CD4-positive, alpha-beta memory T cell (primary cell): ENCODE measurements at regions not wholly inside any gene's neighbourhood (a gene's known extent, or its start where the extent isn't known, plus 50 kb on each side); places are given as distances from the start of the nearest gene placed in this dataset.

Experiments
- CTCF ChIA-PET: fragments of 350-600 bp; sonication (Branson Sonifier 250); formaldehyde crosslinking; loops from one replicate; lab custom pipeline; 2021; ENCODE audit warnings: inconsistent platforms; ENCODE audit not compliant: partially characterized antibody; lab: Charles Lee
- POLR2A ChIA-PET: fragments of 350-600 bp; sonication (Branson Sonifier 250); formaldehyde crosslinking; loops from one replicate; lab custom pipeline; 2021; ENCODE audit not compliant: partially characterized antibody; lab: Charles Lee
- DNase-seq, 5 donors: peaks; one replicate each; pipeline versions ENCODE4 v3.0.0 to v3.0.0-alpha.2; 2020 to 2022; ENCODE audit warnings: mixed read lengths in 1 of 5
- H3K27ac ChIP-seq: one replicate; pipeline ENCODE4 v1.7.0; 2013; ENCODE audit warnings: low read depth, low read length
- H3K27me3 ChIP-seq: 2 replicates; pipeline ENCODE4 v1.7.0; 2013; ENCODE audit warnings: mild to moderate bottlenecking, low read length, moderate library complexity; ENCODE audit not compliant: insufficient read depth
- H3K36me3 ChIP-seq: 2 replicates; pipeline ENCODE4 v1.7.0; 2013; ENCODE audit warnings: mild to moderate bottlenecking, low read length, moderate library complexity; ENCODE audit not compliant: insufficient read depth
- H3K4me1 ChIP-seq: 2 replicates; pipeline ENCODE4 v1.7.0; 2013; ENCODE audit warnings: mild to moderate bottlenecking, low read length, moderate library complexity; ENCODE audit not compliant: insufficient read depth
- H3K4me3 ChIP-seq, 2 donors: one replicate each; pipeline ENCODE4 v1.7.0; 2013; ENCODE audit warnings: low read length in 2 of 2, mild to moderate bottlenecking in 1 of 2
- H3K9me3 ChIP-seq, 2 donors: one replicate each; pipeline ENCODE4 v1.7.0; 2013; ENCODE audit warnings: low read length in 2 of 2, control low read depth in 1 of 2; ENCODE audit not compliant: control insufficient read depth in 1 of 2
- H3K27ac Mint-ChIP-seq, 7 donors: one replicate each; pipeline ENCODE4 v1.8.0; 2020 to 2021; ENCODE audit warnings: mixed read lengths in 7 of 7, mild to moderate bottlenecking in 6 of 7, inconsistent platforms in 3 of 7, moderate library complexity in 3 of 7
- H3K27me3 Mint-ChIP-seq, 2 donors: one replicate each; pipeline ENCODE4 v1.8.0; 2020 to 2021; ENCODE audit warnings: mixed read lengths in 2 of 2
- H3K36me3 Mint-ChIP-seq, 2 donors: one replicate each; pipeline ENCODE4 v1.8.0; 2020 to 2021; ENCODE audit warnings: mixed read lengths in 2 of 2, inconsistent platforms in 1 of 2, mild to moderate bottlenecking in 1 of 2
- H3K4me1 Mint-ChIP-seq, 4 donors: one replicate each; pipeline ENCODE4 v1.8.0; 2020 to 2021; ENCODE audit warnings: mixed read lengths in 4 of 4, mild to moderate bottlenecking in 1 of 4
- H3K4me3 Mint-ChIP-seq, 8 donors: one replicate each; pipeline ENCODE4 v1.8.0; 2020 to 2021; ENCODE audit warnings: mixed read lengths in 8 of 8, mild to moderate bottlenecking in 7 of 8, moderate library complexity in 6 of 8, inconsistent platforms in 3 of 8
- H3K9me3 Mint-ChIP-seq, 8 donors: one replicate each; pipeline ENCODE4 v1.8.0; 2020 to 2021; ENCODE audit warnings: mixed read lengths in 8 of 8, mild to moderate bottlenecking in 5 of 8, inconsistent platforms in 3 of 8, moderate library complexity in 1 of 8
- intact Hi-C: fragments of 100-400 bp; cut with micrococcal nuclease; formaldehyde crosslinking; loops from one replicate; pipeline ENCODE4 v1.15.1; 2023

DNA sequence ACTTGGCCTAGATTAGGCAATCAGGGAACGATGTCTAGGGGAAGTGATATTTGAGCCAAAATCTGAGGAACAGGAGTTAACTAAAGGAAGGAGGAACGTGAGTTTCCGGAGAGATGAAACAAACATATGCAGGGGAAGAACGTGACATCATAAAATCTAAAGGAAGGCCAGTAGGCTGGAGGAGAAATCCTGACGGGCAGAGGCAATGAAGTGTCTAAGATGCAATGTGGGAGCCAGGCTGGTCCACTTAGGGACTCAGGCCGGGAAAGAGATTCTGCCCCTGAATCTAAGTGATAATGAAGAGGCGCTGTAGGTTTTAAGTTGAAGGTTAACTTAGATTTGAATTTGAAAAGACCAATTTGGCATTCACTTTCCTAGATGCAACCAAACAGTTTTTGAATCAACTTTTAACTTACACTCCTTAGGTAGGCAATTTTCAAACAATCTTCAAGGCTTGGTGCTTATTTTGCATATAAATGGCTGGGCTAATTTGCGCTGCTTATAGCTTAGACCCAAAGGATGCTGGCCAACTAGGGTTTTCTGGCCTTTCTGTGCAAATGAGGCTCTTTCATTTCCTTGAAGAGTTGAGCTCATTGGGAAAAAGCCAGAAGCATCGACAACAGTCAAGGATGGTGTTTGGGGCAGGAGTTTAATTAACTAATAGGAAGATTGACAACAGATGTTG lies 221.7 kb downstream of the SOX11 start:
- Histone ChIP-seq H3K27ac (no peak overlapping the region), H3K36me3 (no peaks in the 10 kb centered on the region), H3K9me3 (no peaks in the 10 kb centered on the region), H3K27me3 (no peaks in the 10 kb centered on the region), H3K4me1 (no peaks in the 10 kb centered on the region), H3K4me3 (no peak overlapping the region)
- peaks cover under 1 to 9% (median 4%) of the 10 kb centered on the region in 8 donors for H3K9me3 Mint-ChIP-seq
- CTCF ChIA-PET = interaction anchor here (1.1 to 1.2 kb wide), 2 partner anchors 11 to 13 kb away, joined by 3 read pairs; no protein-coding TSS in a partner anchor
- POLR2A ChIA-PET = no interaction called here
- no peak overlapping the region for H3K27ac Mint-ChIP-seq
- intact Hi-C loops = no loop called here
- DNase-seq = no peak
- no peaks in the 10 kb centered on the region for H3K27me3 Mint-ChIP-seq
- H3K4me3 Mint-ChIP-seq = no peak overlapping the region
- H3K4me1 Mint-ChIP-seq = no peaks in the 10 kb centered on the region
- no peaks in the 10 kb centered on the region for H3K36me3 Mint-ChIP-seq

- ChIA-PET POLR2A (no interaction called here), CTCF (interaction anchor here (1.1 to 1.2 kb wide), 2 partner anchors 12 to 14 kb away, joined by 3 read pairs; no protein-coding TSS in a partner anchor)
- DNase-seq = no peak
- Mint-ChIP-seq H3K9me3 (peaks cover 3 to 12% (median 5%) of the 10 kb centered on the region in 8 donors), H3K4me1 (no peaks in the 10 kb centered on the region), H3K36me3 (no peaks in the 10 kb centered on the region), H3K27ac (no peak overlapping the region), H3K27me3 (no peaks in the 10 kb centered on the region), H3K4me3 (no peak overlapping the region)
- Histone ChIP-seq H3K27me3 (no peaks in the 10 kb centered on the region), H3K27ac (no peak overlapping the region), H3K9me3 (no peaks in the 10 kb centered on the region), H3K4me1 (no peaks in the 10 kb centered on the region), H3K36me3 (no peaks in the 10 kb centered on the region), H3K4me3 (no peak overlapping the region)
- intact Hi-C loops = no loop called here
Measured at GRCh38 chr2:5914811-5915611, 222.8 kb downstream of the SOX11 start.

- H3K27me3 Mint-ChIP-seq = no peaks in the 10 kb centered on the region
- intact Hi-C loops = no loop called here
Measured at GRCh38 chr2:5915881-5916310, 223.7 kb downstream of the SOX11 start.

DNA sequence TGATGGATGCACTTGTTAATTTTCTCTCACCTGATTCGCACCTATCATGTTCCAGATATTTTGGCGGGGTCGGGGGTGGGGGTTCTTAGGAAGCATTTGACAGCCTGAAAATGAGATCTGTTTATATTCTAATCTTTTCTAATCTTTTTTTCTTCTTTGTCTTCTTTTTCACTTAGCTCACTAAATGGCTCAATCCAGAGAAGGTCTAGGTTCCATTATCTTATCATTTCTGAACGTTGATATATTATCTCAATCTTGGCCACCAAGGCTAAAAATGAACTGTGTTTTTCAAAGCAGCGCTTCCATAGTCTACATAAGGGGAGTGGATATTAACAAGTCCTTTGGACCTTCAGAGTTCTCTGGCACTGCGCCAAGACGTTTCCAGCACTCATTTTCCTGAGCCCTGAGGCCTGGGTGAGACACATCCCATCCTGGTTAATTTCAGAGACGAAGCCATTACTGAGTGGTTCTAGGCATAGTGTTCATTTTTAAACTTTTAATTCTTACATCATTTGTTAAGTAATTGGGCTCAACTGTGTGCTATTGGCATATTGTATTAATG lies 229.0 kb downstream of the SOX11 start:
- H3K4me1 ChIP-seq = no peaks in the 10 kb centered on the region
- H3K27me3 Mint-ChIP-seq = no peaks in the 10 kb centered on the region
- H3K27ac ChIP-seq = no peak overlapping the region
- H3K36me3 Mint-ChIP-seq = no peaks in the 10 kb centered on the region
- peaks cover 2 to 11% (median 6%) of the 10 kb centered on the region in 8 donors for H3K9me3 Mint-ChIP-seq
- H3K27me3 ChIP-seq = no peaks in the 10 kb centered on the region
- no peaks in the 10 kb centered on the region for H3K36me3 ChIP-seq
- H3K4me1 Mint-ChIP-seq = no peaks in the 10 kb centered on the region
- H3K27ac Mint-ChIP-seq = no peak overlapping the region
- H3K9me3 ChIP-seq = no peaks in the 10 kb centered on the region
- POLR2A ChIA-PET = interaction anchor here (0.7 kb wide), 1 partner anchor 15 kb away, joined by 3 read pairs; no protein-coding TSS in a partner anchor
- no peak overlapping the region for H3K4me3 ChIP-seq
- CTCF ChIA-PET = no interaction called here
- no peak for DNase-seq
- no peak overlapping the region for H3K4me3 Mint-ChIP-seq
- intact Hi-C loops = no loop called here

More at GRCh38 chr2:5915881-5916310, 223.7 kb downstream of the SOX11 start:
- Mint-ChIP-seq H3K4me3 (no peak overlapping the region), H3K36me3 (no peaks in the 10 kb centered on the region), H3K27ac (no peak overlapping the region), H3K9me3 (peaks cover 3 to 12% (median 4%) of the 10 kb centered on the region in 8 donors), H3K4me1 (no peaks in the 10 kb centered on the region)
- no peaks in the 10 kb centered on the region for H3K9me3 ChIP-seq
- CTCF ChIA-PET = no interaction called here
- H3K4me3 ChIP-seq = no peak overlapping the region
- no peaks in the 10 kb centered on the region for H3K4me1 ChIP-seq
- DNase-seq = no peak
- no peak overlapping the region for H3K27ac ChIP-seq
- no peaks in the 10 kb centered on the region for H3K27me3 ChIP-seq
- no peaks in the 10 kb centered on the region for H3K36me3 ChIP-seq
- POLR2A ChIA-PET = no interaction called here

DNA sequence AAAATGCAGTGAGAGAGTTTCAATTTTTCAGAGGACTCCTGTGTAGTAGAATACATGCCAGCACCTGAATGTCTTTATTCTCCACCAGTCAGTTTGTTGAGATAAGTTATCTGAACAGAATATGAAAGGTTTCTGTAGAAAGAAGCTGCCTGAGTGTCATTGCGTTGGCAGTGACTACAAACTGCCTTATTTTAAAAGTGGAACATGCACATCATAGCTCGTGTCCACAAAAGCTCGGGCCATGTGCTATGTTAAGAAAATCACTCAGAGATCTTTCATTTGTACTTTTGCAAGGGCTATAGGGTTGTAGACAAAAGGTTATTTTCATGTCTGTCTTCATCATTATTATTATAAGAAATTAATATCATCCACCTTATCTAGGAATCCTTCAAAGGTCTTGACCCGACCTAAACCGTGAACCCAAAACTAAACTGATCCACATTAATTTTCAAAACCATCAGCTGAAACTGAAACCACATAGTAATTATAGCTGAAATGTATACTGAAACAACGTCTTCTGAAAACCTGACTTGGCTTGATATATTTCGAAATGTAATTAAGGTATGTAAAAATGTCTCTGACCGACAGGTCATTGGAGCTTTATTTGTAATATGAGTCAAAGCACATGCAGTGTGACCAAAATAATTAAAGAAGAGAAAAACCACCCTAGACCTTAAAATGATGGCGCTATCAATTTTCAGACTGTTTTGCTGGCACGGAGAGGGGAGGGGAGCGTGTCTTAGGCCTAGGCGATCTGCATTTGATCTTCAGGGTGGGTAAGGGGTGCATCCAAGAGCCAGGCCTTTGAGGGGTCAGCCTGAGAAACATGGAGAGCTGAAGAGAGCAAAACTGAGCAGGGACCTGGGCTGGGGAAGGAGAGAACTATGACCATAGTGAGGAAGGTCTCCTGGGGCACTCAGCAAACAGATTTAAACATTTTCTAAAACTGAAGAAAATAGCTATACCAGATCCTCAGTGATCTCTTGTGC lies 232.1 kb downstream of the SOX11 start:
- no peaks in the 10 kb centered on the region for H3K36me3 ChIP-seq
- H3K27me3 Mint-ChIP-seq = no peaks in the 10 kb centered on the region
- peaks cover 0 to 10% (median 6%) of the 10 kb centered on the region in 8 donors for H3K9me3 Mint-ChIP-seq
- intact Hi-C loops = no loop called here
- H3K4me1 Mint-ChIP-seq = no peaks in the 10 kb centered on the region
- H3K27ac Mint-ChIP-seq = no peak overlapping the region
- H3K27me3 ChIP-seq = no peaks in the 10 kb centered on the region
- CTCF ChIA-PET = no interaction called here
- no peak overlapping the region for H3K4me3 Mint-ChIP-seq
- POLR2A ChIA-PET = no interaction called here
- H3K36me3 Mint-ChIP-seq = no peaks in the 10 kb centered on the region
- H3K4me1 ChIP-seq = no peaks in the 10 kb centered on the region
- no peak overlapping the region for H3K27ac ChIP-seq
- H3K9me3 ChIP-seq = no peaks in the 10 kb centered on the region
- H3K4me3 ChIP-seq = no peak overlapping the region
- no peak for DNase-seq

- no peak for DNase-seq
- Histone ChIP-seq H3K9me3 (no peaks in the 10 kb centered on the region), H3K27ac (no peak overlapping the region), H3K36me3 (no peaks in the 10 kb centered on the region), H3K27me3 (no peaks in the 10 kb centered on the region), H3K4me1 (no peaks in the 10 kb centered on the region), H3K4me3 (no peak overlapping the region)
- Mint-ChIP-seq H3K27ac (no peak overlapping the region), H3K4me1 (no peaks in the 10 kb centered on the region), H3K27me3 (no peaks in the 10 kb centered on the region), H3K36me3 (no peaks in the 10 kb centered on the region), H3K4me3 (no peak overlapping the region), H3K9me3 (peaks cover 0 to 20% (median 9%) of the 10 kb centered on the region in 8 donors)
- POLR2A ChIA-PET = no interaction called here
- intact Hi-C loops = no loop called here
- CTCF ChIA-PET = no interaction called here
Measured at GRCh38 chr2:5925604-5926003, 233.4 kb downstream of the SOX11 start.
